OCI-LY7 (cell line): ENCODE measurements at regions not wholly inside any gene's neighbourhood (a gene's known extent, or its start where the extent isn't known, plus 50 kb on each side); places are given as distances from the start of the nearest gene placed in this dataset.
A peak's percentile ranks its signal among the peaks of the same experiment; 100 is the strongest.

Experiments used
- BruUV-seq: library from RNA; stranded (reverse); fragments of 400-500 nt; replicated peaks from 2 replicates; lab custom pipeline; 2021; lab: Mats Ljungman, UMichigan
- CTCF ChIA-PET: fragments of 300-600 bp; sonication (Branson Sonifier 250); formaldehyde crosslinking; loops from one replicate; lab custom pipeline; 2022; ENCODE audit warnings: antibody characterized with exemption; ENCODE audit not compliant: unreplicated experiment; lab: Charles Lee
- POLR2A ChIA-PET: fragments of 300-600 bp; sonication (Branson Sonifier 250); formaldehyde crosslinking; loops from one replicate; lab custom pipeline; 2022; ENCODE audit warnings: antibody characterized with exemption; lab: Charles Lee
- DNase-seq: peaks from one replicate; pipeline ENCODE4 v3.0.0-alpha.2; 2015; ENCODE audit warnings: low spot score
- H2AFZ ChIP-seq: fragments of 200-600 bp; sonication (generic), shearing (Covaris generic); 2 replicates; pipeline ENCODE4 v1.6.1; 2014; ENCODE audit warnings: mild to moderate bottlenecking, antibody characterized with exemption, low read length, moderate library complexity
- H3K27ac ChIP-seq: fragments of 200-600 bp; sonication (generic); 2 replicates; pipeline ENCODE4 v1.5.1; 2014; ENCODE audit warnings: mixed run types, low read depth, mild to moderate bottlenecking, moderate library complexity, low read length, inconsistent platforms; ENCODE audit not compliant: poor library complexity, severe bottlenecking
- H3K36me3 ChIP-seq: fragments of 200-600 bp; sonication (generic); 2 replicates; pipeline ENCODE4 v1.6.1; 2014; ENCODE audit warnings: mild to moderate bottlenecking, antibody characterized with exemption, low read length, moderate library complexity, mixed read lengths; ENCODE audit not compliant: insufficient read depth
- H3K4me1 ChIP-seq: fragments of 200-600 bp; sonication (generic); 2 replicates; pipeline ENCODE4 v1.5.1; 2014; ENCODE audit warnings: mild to moderate bottlenecking, low read length; ENCODE audit not compliant: insufficient read depth, poor library complexity, severe bottlenecking
- H3K4me2 ChIP-seq: fragments of 200-600 bp; sonication (generic); 2 replicates; pipeline ENCODE4 v1.6.1; 2014; ENCODE audit warnings: mild to moderate bottlenecking, low read length
- H3K4me3 ChIP-seq: fragments of 200-600 bp; sonication (generic); 2 replicates; pipeline ENCODE4 v1.5.1; 2014; ENCODE audit warnings: mild to moderate bottlenecking, low read depth, low read length; ENCODE audit not compliant: poor library complexity, severe bottlenecking
- H3K79me2 ChIP-seq: fragments of 200-600 bp; sonication (generic); 2 replicates; pipeline ENCODE4 v1.6.1; 2016; ENCODE audit warnings: low read depth, mild to moderate bottlenecking, low read length, moderate library complexity, mixed read lengths; ENCODE audit not compliant: insufficient read depth
- H3K9me2 ChIP-seq: fragments of 200-600 bp; sonication (generic); 2 replicates; pipeline ENCODE4 v1.6.1; 2016; ENCODE audit warnings: mild to moderate bottlenecking, low read length, mixed read lengths; ENCODE audit not compliant: insufficient read depth
- H3K9me3 ChIP-seq: fragments of 200-600 bp; sonication (generic); 2 replicates; pipeline ENCODE4 v1.6.1; 2014; ENCODE audit warnings: mild to moderate bottlenecking, mixed run types, low read length, mixed read lengths
- H4K20me1 ChIP-seq: fragments of 200-600 bp; sonication (generic); 2 replicates; pipeline ENCODE4 v1.6.1; 2014; ENCODE audit warnings: mild to moderate bottlenecking, antibody characterized with exemption, low read length, moderate library complexity, mixed read lengths; ENCODE audit not compliant: insufficient read depth
- CTCF ChIP-seq: fragments of 200-600 bp; sonication (generic); conservative IDR thresholded peaks from 2 replicates; pipeline ENCODE4 v1.5.1; 2014; ENCODE audit warnings: mild to moderate bottlenecking, antibody characterized with exemption, low read length, moderate library complexity, mixed read lengths
- EZH2phosphoT487 ChIP-seq: fragments of 200-600 bp; sonication (generic); IDR thresholded peaks from 2 replicates; pipeline ENCODE4 v1.6.1; 2018; ENCODE audit warnings: low read depth, borderline replicate concordance, mild to moderate bottlenecking, mixed run types, antibody characterized with exemption, low read length, moderate library complexity, mixed read lengths
- intact Hi-C: fragments of 100-400 bp; cut with micrococcal nuclease; formaldehyde crosslinking; loops from one replicate; pipeline ENCODE4 v1.10.0; 2022; ENCODE audit not compliant: unreplicated experiment

- intact Hi-C loops: no loop called here
- Histone ChIP-seq H3K9me2 (no peaks in the 10 kb centered on the region), H3K79me2 (no peaks in the 10 kb centered on the region), H2AFZ (no peak overlapping the region), H3K4me3 (no peak overlapping the region), H3K9me3 (peaks cover 4% of the 10 kb centered on the region; the same call in 1 of the 2 replicates), H3K36me3 (no peaks in the 10 kb centered on the region), H4K20me1 (no peaks in the 10 kb centered on the region), H3K4me2 (no peak overlapping the region), H3K27ac (no peak overlapping the region), H3K4me1 (no peaks in the 10 kb centered on the region)
- TF ChIP-seq EZH2phosphoT487 (no peak), CTCF (no peak)
- ChIA-PET CTCF (no interaction called here), POLR2A (interaction anchor here (1.5 kb wide), 1 partner anchor 16 kb away, joined by 3 read pairs; no protein-coding TSS in a partner anchor)
- BruUV-seq: no TSS peak
- no peak for DNase-seq
Measured at GRCh38 chr2:67646714-67647333, 249.7 kb downstream of the ETAA1 start.

- no peak overlapping the region for H2AFZ ChIP-seq
- H3K9me2 ChIP-seq: no peaks in the 10 kb centered on the region
- intact Hi-C loops: no loop called here
- H3K4me2 ChIP-seq: no peak overlapping the region
- TF ChIP-seq EZH2phosphoT487: no peak
- no peak overlapping the region for H3K27ac ChIP-seq
- H3K36me3 ChIP-seq: no peaks in the 10 kb centered on the region
- DNase-seq: no peak
- no peaks in the 10 kb centered on the region for H3K79me2 ChIP-seq
- no peaks in the 10 kb centered on the region for H3K4me1 ChIP-seq
- no peak overlapping the region for H3K4me3 ChIP-seq
- H4K20me1 ChIP-seq: no peaks in the 10 kb centered on the region
- peaks cover 4% of the 10 kb centered on the region; the same call in 1 of the 2 replicates for H3K9me3 ChIP-seq
- POLR2A ChIA-PET: interaction anchor here (0.8 kb wide), 1 partner anchor 19 kb away, joined by 4 read pairs; no protein-coding TSS in a partner anchor
- CTCF ChIA-PET: no interaction called here
- BruUV-seq: no TSS peak
Measured at GRCh38 chr2:67649331-67650261, 252.5 kb downstream of the ETAA1 start.

DNA sequence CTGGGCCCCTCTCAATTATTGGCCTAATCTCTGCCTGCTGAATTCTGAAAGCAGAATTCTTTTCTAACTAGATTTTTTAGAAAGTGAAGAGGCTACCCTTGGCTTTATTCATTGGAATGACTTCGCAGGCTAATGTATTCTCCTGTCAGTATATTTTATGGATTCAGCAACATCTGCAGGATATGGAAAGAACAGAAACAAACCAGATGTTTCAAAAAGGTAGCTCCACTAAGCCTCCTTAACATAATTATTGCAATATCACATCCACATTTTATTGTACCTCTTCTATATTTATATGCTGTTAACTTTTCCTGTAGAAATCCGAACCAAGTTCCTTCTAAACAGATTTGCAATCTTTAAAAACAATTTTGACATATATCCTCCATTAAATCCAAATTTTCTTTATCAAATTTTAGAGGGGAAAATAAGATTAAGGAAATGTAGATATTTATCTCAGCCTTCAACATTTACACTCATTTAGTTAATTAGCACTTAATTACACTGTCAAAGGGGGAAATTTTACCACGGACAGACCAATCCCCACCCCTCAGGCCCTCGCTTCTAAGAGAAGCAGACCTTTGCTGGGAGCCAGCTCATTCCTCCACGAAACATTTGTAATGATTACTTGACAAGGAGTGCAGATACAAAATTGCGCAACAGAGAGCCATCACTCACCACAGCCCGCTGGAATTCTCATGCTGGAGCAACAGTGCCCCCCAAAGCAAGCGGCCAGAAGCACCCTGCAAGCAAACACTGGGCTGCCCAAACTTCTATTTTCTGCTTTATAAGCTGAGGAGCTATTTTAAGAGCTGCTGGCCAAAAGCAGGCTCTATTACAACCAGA lies 253.4 kb downstream of the ETAA1 start:
- Histone ChIP-seq H3K79me2 (no peaks in the 10 kb centered on the region), H3K4me2 (no peak overlapping the region), H2AFZ (no peak overlapping the region), H4K20me1 (no peaks in the 10 kb centered on the region), H3K4me3 (no peak overlapping the region), H3K9me2 (no peaks in the 10 kb centered on the region), H3K9me3 (peaks cover 4% of the 10 kb centered on the region; the same call in 1 of the 2 replicates), H3K4me1 (no peaks in the 10 kb centered on the region), H3K36me3 (no peaks in the 10 kb centered on the region), H3K27ac (no peak overlapping the region)
- BruUV-seq: no TSS peak
- DNase-seq: peak; percentile 4
- TF ChIP-seq CTCF (peak; percentile 62), EZH2phosphoT487 (no peak)
- intact Hi-C loops: no loop called here
- POLR2A ChIA-PET: no interaction called here
- CTCF ChIA-PET: no interaction called here
